SK-N-SH (cell line): ENCODE measurements at regions not wholly inside any gene's neighbourhood (a gene's known extent, or its start where the extent isn't known, plus 50 kb on each side); places are given as distances from the start of the nearest gene placed in this dataset.

ENCODE experiments used
- EP300 ChIP-seq, 2 experiments: IDR thresholded peaks; 2 replicates each; pipeline versions ENCODE4 v1.4.0 to v1.6.1; 2012; ENCODE audit warnings: borderline replicate concordance in 1 of 2, low read depth in 1 of 2, low read length in 1 of 2
- EZH2phosphoT487 ChIP-seq: fragments of 200-600 bp; sonication (generic); IDR thresholded peaks from 2 replicates; pipeline ENCODE4 v1.6.1; 2017; ENCODE audit warnings: low read depth, mixed run types, mild to moderate bottlenecking, antibody characterized with exemption, moderate library complexity, borderline replicate concordance
- FOXJ3 ChIP-seq: sonication (generic); formaldehyde crosslinking; IDR thresholded peaks from 2 replicates; pipeline ENCODE4 v1.5.1; 2020; ENCODE audit warnings: mild to moderate bottlenecking, missing genetic modification reagents
- JUND ChIP-seq: IDR thresholded peaks from 2 replicates; pipeline ENCODE4 v1.4.0; 2012
- MXI1 ChIP-seq: IDR thresholded peaks from 2 replicates; pipeline ENCODE4 v1.6.1; 2012; ENCODE audit warnings: mild to moderate bottlenecking, low read depth, low read length, improper control_type of control experiment
- NRF1 ChIP-seq: IDR thresholded peaks from 2 replicates; pipeline ENCODE4 v1.6.1; 2012; ENCODE audit warnings: low read depth, mild to moderate bottlenecking, low read length
- POLR2AphosphoS5 ChIP-seq: IDR thresholded peaks from 2 replicates; pipeline ENCODE4 v1.6.1; 2012; ENCODE audit warnings: low read depth, low read length
- RCOR1 ChIP-seq: fragments of 150-350 bp; IDR thresholded peaks from 2 replicates; pipeline ENCODE4 v1.6.1; 2017; ENCODE audit warnings: antibody characterized with exemption, low read length
- RFX5 ChIP-seq: IDR thresholded peaks from 2 replicates; pipeline ENCODE4 v1.6.1; 2012; ENCODE audit warnings: mild to moderate bottlenecking, improper control_type of control experiment, low read length
- SMC3 ChIP-seq: IDR thresholded peaks from 2 replicates; pipeline ENCODE4 v1.6.1; 2012; ENCODE audit warnings: low read depth, low read length, improper control_type of control experiment
- TF ChIP-seq, protein P1 (sequence below): fragments of 200-600 bp; sonication (generic); IDR thresholded peaks from 2 replicates; pipeline ENCODE4 v1.6.1; 2017; ENCODE audit warnings: antibody characterized with exemption, mild to moderate bottlenecking, moderate library complexity
- TF ChIP-seq, protein P2 (sequence below): fragments of 150-350 bp; IDR thresholded peaks from 2 replicates; pipeline ENCODE4 v1.6.1; 2017; ENCODE audit warnings: antibody characterized with exemption, low read length, low read depth, borderline replicate concordance
- TF ChIP-seq, protein P3 (sequence below): IDR thresholded peaks from 2 replicates; pipeline ENCODE4; 2012

DNA sequence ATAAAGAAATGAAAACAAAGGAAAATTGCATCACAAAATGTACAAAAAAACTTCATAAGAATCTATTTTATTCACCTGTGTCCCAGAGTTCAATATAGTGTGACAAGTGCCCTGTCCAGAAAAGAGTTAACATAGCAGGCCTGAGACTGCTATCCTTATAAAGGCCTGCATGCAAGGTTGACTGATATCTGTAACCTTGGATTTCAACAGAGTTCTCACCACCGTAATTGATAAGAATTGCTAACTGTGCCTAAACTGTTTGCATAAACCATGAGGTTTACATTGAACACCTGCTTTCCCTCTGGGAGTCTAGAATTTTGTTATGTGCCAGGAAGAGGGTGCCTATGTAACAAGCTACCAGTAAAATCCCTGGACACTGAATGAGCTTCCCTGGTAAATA lies 461.7 kb upstream of the DPH6 start:
- TF ChIP-seq, protein P1, sequence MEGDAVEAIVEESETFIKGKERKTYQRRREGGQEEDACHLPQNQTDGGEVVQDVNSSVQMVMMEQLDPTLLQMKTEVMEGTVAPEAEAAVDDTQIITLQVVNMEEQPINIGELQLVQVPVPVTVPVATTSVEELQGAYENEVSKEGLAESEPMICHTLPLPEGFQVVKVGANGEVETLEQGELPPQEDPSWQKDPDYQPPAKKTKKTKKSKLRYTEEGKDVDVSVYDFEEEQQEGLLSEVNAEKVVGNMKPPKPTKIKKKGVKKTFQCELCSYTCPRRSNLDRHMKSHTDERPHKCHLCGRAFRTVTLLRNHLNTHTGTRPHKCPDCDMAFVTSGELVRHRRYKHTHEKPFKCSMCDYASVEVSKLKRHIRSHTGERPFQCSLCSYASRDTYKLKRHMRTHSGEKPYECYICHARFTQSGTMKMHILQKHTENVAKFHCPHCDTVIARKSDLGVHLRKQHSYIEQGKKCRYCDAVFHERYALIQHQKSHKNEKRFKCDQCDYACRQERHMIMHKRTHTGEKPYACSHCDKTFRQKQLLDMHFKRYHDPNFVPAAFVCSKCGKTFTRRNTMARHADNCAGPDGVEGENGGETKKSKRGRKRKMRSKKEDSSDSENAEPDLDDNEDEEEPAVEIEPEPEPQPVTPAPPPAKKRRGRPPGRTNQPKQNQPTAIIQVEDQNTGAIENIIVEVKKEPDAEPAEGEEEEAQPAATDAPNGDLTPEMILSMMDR = no peak
- TF ChIP-seq, protein P2, sequence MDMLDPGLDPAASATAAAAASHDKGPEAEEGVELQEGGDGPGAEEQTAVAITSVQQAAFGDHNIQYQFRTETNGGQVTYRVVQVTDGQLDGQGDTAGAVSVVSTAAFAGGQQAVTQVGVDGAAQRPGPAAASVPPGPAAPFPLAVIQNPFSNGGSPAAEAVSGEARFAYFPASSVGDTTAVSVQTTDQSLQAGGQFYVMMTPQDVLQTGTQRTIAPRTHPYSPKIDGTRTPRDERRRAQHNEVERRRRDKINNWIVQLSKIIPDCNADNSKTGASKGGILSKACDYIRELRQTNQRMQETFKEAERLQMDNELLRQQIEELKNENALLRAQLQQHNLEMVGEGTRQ = no peak
- TF ChIP-seq, protein P3, sequence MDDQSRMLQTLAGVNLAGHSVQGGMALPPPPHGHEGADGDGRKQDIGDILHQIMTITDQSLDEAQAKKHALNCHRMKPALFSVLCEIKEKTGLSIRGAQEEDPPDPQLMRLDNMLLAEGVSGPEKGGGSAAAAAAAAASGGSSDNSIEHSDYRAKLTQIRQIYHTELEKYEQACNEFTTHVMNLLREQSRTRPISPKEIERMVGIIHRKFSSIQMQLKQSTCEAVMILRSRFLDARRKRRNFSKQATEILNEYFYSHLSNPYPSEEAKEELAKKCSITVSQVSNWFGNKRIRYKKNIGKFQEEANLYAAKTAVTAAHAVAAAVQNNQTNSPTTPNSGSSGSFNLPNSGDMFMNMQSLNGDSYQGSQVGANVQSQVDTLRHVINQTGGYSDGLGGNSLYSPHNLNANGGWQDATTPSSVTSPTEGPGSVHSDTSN = no peak
- TF ChIP-seq RFX5 (no peak), EP300 (IDR thresholded peaks at IDR 0.05; ENCODE audit: borderline replicate concordance in 1 of 2, low read depth in 1 of 2, low read length in 1 of 2) (no peak), FOXJ3 (CRISPR knock-in tag) (no peak), SMC3 (no peak), NRF1 (no peak), EZH2phosphoT487 (no peak), RCOR1 (no peak), MXI1 (no peak), POLR2AphosphoS5 (no peak), JUND (no peak)
